HepG2 (cell line): ENCODE measurements at regions not wholly inside any gene's neighbourhood (a gene's known extent, or its start where the extent isn't known, plus 50 kb on each side); places are given as distances from the start of the nearest gene placed in this dataset.

ENCODE experiments used
- ATAC-seq: fragments of 200-7000 bp; cut with Tn5 transposase; 3 replicates; pipeline ENCODE4 v1.9.1; 2020; ENCODE audit warnings: mild to moderate bottlenecking, moderate library complexity
- BruUV-seq: library from RNA; stranded (reverse); fragments of 400-500 nt; replicated peaks from 2 replicates; lab custom pipeline; 2021; lab: Mats Ljungman, UMichigan
- CTCF ChIA-PET: fragments of 300-600 bp; formaldehyde crosslinking; extraction: SDS; loops from one replicate; lab custom pipeline; 2021; ENCODE audit warnings: low total read pairs, inconsistent platforms, low intra/inter-chr PET ratio; lab: Yijun Ruan, JAX
- POLR2A ChIA-PET: fragments of 350-600 bp; sonication (Branson Sonifier 250); formaldehyde crosslinking; loops from one replicate; lab custom pipeline; 2020; ENCODE audit warnings: antibody characterized with exemption, inconsistent platforms; lab: Yijun Ruan, JAX
- DNase-seq: peaks from one replicate; pipeline ENCODE4 v3.0.0-alpha.2; 2015; ENCODE audit warnings: low spot score
- FAIRE-seq: peaks from 3 replicates; lab custom pipeline; 2011; peaks lifted over from hg19 to GRCh38; lab: Jason Lieb, UNC
- H2AFZ ChIP-seq: one replicate; pipeline ENCODE4 v1.6.1; 2011; ENCODE audit warnings: low read length, inconsistent platforms
- H3K27ac ChIP-seq: fragments of 300-600 bp; 3 replicates; pipeline ENCODE4 v1.8.0; 2011; ENCODE audit warnings: mixed run types, mild to moderate bottlenecking, mixed read lengths, low read length, inconsistent platforms; ENCODE audit not compliant: insufficient read depth; ENCODE audit errors: extremely low read length
- H3K27me3 ChIP-seq, 2 experiments: fragments of 200-600 bp in 1 of 2; 2 replicates in 1 of 2; 3 replicates in 1 of 2; pipeline versions ENCODE4 v1.6.0 to v1.8.0; 2011; ENCODE audit warnings: low read length in 2 of 2, mild to moderate bottlenecking in 2 of 2, moderate library complexity in 2 of 2, inconsistent platforms in 1 of 2; ENCODE audit not compliant: insufficient read depth in 2 of 2, control insufficient read depth in 1 of 2
- H3K36me3 ChIP-seq, 2 experiments: fragments of 200-600 bp in 1 of 2; replicated peaks in 1 of 2; 2 replicates in 1 of 2; 3 replicates in 1 of 2; pipeline versions ENCODE4 v1.5.1 to v1.8.0; 2011; ENCODE audit warnings: low read length in 2 of 2, inconsistent platforms in 1 of 2; ENCODE audit not compliant: insufficient read depth in 2 of 2, control insufficient read depth in 1 of 2
- H3K4me1 ChIP-seq: 2 replicates; pipeline ENCODE4 v1.5.1; 2012; ENCODE audit warnings: low read length, inconsistent platforms; ENCODE audit not compliant: insufficient read depth
- H3K4me2 ChIP-seq: 2 replicates; pipeline ENCODE4 v1.6.0; 2011; ENCODE audit warnings: low read depth, low read length, inconsistent platforms
- H3K4me3 ChIP-seq, 3 experiments: fragments of 200-600 bp in 1 of 3; sonication (generic), shearing (Covaris generic) in 1 of 3; replicated peaks in 1 of 3; 2 replicates each; pipeline ENCODE4 v1.5.1; 2011 to 2016; ENCODE audit warnings: low read length in 3 of 3, inconsistent platforms in 2 of 3, low read depth in 2 of 3, mild to moderate bottlenecking in 2 of 3, control low read depth in 1 of 3, mixed read lengths in 1 of 3; ENCODE audit not compliant: insufficient read depth in 1 of 3
- H3K79me2 ChIP-seq: one replicate; pipeline ENCODE4 v1.6.1; 2011; ENCODE audit warnings: low read length, inconsistent platforms; ENCODE audit not compliant: insufficient read depth
- H3K9ac ChIP-seq: 2 replicates; pipeline ENCODE4 v1.6.0; 2011; ENCODE audit warnings: mild to moderate bottlenecking, low read depth, low read length, inconsistent platforms; ENCODE audit not compliant: insufficient read depth
- H3K9me3 ChIP-seq: 2 replicates; pipeline ENCODE4 v1.5.1; 2012; ENCODE audit warnings: mild to moderate bottlenecking, low read length
- H4K20me1 ChIP-seq: 2 replicates; pipeline ENCODE4 v1.6.0; 2011; ENCODE audit warnings: inconsistent platforms, mild to moderate bottlenecking, low read length, moderate library complexity; ENCODE audit not compliant: insufficient read depth
- ATRX ChIP-seq: sonication (generic); formaldehyde crosslinking; IDR thresholded peaks from 2 replicates; pipeline ENCODE4 v1.4.0; 2020; ENCODE audit warnings: missing genetic modification reagents, borderline replicate concordance
- BCL6 ChIP-seq: IDR thresholded peaks from 2 replicates; pipeline ENCODE4 v1.6.1; 2016; ENCODE audit warnings: missing genetic modification reagents, missing compliant biosample characterization
- FOXK2 ChIP-seq: fragments of 450-650 bp; IDR thresholded peaks from 2 replicates; pipeline ENCODE4 v1.6.1; 2016
- PHF8 ChIP-seq: sonication (generic); formaldehyde crosslinking; IDR thresholded peaks from 2 replicates; pipeline ENCODE4 v1.5.0; 2020; ENCODE audit warnings: missing genetic modification reagents
- ZFY ChIP-seq: sonication (generic); formaldehyde crosslinking; IDR thresholded peaks from 2 replicates; pipeline ENCODE4 v1.4.0; 2020; ENCODE audit warnings: missing genetic modification reagents
- ZNF274 ChIP-seq: sonication (generic); formaldehyde crosslinking; IDR thresholded peaks from 2 replicates; pipeline ENCODE4 v1.5.1; 2020; ENCODE audit warnings: mild to moderate bottlenecking, missing genetic modification reagents
- ZNF331 ChIP-seq: sonication (generic); formaldehyde crosslinking; IDR thresholded peaks from 2 replicates; pipeline ENCODE4 v1.4.0; 2020; ENCODE audit warnings: missing genetic modification reagents
- WGBS: methylation state at CpG from one replicate; pipeline ENCODE4 v1.1.6; 2017; ENCODE audit warnings: low lambda C conversion rate; 5-methylcytosine and 5-hydroxymethylcytosine counted together
- in situ Hi-C: cut with HindIII; loops from 2 replicates; pipeline ENCODE4 v1.10.0; 2017; ENCODE audit warnings: low pct_unique_long_range_greater_than_20kb; ENCODE audit not compliant: extremely low pct_ligation_motif_present
- intact Hi-C: fragments of 100-400 bp; cut with micrococcal nuclease; formaldehyde crosslinking; loops from one replicate; pipeline ENCODE4 v1.10.0; 2022; ENCODE audit not compliant: unreplicated experiment
- TF ChIP-seq, protein P1 (sequence below): sonication (generic); formaldehyde crosslinking; conservative IDR thresholded peaks from 2 replicates; pipeline ENCODE4 v1.4.0; 2020; ENCODE audit warnings: missing genetic modification reagents
- TF ChIP-seq, protein P2 (sequence below): sonication (generic); formaldehyde crosslinking; IDR thresholded peaks from 2 replicates; pipeline ENCODE4 v1.4.0; 2020; ENCODE audit warnings: missing genetic modification reagents, borderline replicate concordance

DNA sequence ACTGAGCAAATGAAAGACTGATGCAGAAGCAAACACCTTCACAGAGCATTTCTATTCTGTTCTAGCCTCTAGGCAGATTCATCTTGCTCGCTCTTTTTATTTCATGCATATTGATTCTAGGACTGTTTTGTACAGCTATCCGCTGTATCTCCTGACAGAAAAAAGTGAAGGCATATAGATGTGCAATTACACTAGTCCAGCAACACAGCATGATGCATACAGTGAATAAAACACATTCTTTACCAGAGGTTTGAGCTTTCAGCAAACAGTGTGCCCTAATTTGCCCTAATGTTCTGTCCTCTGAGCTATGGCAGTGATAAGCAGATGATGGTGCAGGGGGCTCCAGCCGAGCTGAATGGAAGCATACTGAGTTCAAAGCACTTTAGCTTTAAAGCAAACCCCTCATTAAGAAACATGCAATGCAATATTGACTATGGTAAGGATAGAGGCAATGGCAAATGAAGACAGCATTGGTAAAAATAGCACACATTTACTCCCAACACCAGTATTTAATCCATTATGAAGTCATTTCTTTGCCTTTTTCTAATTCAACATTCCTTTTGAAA is 141.2 kb upstream of the RGPD4 start:
- ChIA-PET CTCF (no interaction called here), POLR2A (no interaction called here)
- FAIRE-seq (no peak), DNase-seq (no peak), ATAC-seq (no peak)
- H3K79me2 ChIP-seq: no peaks in the 10 kb centered on the region
- in situ Hi-C loops (no loop called here), intact Hi-C loops (loop anchor here (5.0 kb wide), 1 partner anchor 363 kb away; no protein-coding TSS in a partner anchor)
- TF ChIP-seq ZFY: no peak
- TF ChIP-seq, protein P1, sequence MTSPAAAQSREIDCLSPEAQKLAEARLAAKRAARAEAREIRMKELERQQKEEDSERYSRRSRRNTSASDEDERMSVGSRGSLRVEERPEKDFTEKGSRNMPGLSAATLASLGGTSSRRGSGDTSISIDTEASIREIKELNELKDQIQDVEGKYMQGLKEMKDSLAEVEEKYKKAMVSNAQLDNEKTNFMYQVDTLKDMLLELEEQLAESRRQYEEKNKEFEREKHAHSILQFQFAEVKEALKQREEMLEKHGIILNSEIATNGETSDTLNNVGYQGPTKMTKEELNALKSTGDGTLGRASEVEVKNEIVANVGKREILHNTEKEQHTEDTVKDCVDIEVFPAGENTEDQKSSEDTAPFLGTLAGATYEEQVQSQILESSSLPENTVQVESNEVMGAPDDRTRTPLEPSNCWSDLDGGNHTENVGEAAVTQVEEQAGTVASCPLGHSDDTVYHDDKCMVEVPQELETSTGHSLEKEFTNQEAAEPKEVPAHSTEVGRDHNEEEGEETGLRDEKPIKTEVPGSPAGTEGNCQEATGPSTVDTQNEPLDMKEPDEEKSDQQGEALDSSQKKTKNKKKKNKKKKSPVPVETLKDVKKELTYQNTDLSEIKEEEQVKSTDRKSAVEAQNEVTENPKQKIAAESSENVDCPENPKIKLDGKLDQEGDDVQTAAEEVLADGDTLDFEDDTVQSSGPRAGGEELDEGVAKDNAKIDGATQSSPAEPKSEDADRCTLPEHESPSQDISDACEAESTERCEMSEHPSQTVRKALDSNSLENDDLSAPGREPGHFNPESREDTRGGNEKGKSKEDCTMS (CRISPR knock-in tag): no peak
- TF ChIP-seq BCL6 (CRISPR knock-in tag): no peak
- TF ChIP-seq, protein P2, sequence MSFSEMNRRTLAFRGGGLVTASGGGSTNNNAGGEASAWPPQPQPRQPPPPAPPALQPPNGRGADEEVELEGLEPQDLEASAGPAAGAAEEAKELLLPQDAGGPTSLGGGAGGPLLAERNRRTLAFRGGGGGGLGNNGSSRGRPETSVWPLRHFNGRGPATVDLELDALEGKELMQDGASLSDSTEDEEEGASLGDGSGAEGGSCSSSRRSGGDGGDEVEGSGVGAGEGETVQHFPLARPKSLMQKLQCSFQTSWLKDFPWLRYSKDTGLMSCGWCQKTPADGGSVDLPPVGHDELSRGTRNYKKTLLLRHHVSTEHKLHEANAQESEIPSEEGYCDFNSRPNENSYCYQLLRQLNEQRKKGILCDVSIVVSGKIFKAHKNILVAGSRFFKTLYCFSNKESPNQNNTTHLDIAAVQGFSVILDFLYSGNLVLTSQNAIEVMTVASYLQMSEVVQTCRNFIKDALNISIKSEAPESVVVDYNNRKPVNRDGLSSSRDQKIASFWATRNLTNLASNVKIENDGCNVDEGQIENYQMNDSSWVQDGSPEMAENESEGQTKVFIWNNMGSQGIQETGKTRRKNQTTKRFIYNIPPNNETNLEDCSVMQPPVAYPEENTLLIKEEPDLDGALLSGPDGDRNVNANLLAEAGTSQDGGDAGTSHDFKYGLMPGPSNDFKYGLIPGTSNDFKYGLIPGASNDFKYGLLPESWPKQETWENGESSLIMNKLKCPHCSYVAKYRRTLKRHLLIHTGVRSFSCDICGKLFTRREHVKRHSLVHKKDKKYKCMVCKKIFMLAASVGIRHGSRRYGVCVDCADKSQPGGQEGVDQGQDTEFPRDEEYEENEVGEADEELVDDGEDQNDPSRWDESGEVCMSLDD (CRISPR knock-in tag): no peak
- TF ChIP-seq FOXK2: no peak
- no peak for TF ChIP-seq ATRX (CRISPR knock-in tag)
- TF ChIP-seq PHF8 (CRISPR knock-in tag): no peak
- no peak for TF ChIP-seq ZNF331 (CRISPR knock-in tag)
- no peak for TF ChIP-seq ZNF274 (CRISPR knock-in tag)
- H3K9ac ChIP-seq: no peak overlapping the region
- no TSS peak for BruUV-seq
- no peak overlapping the region for H3K4me3 ChIP-seq
- no peak overlapping the region for H3K4me2 ChIP-seq
- H2AFZ ChIP-seq: no peak overlapping the region
- no peaks in the 10 kb centered on the region for H3K36me3 ChIP-seq
- 12% methylated on average over 3 of the region's 3 CpGs for WGBS
- H3K4me1 ChIP-seq: no peaks in the 10 kb centered on the region
- H3K27ac ChIP-seq: no peak overlapping the region
- H3K27me3 ChIP-seq: no peaks in the 10 kb centered on the region; a peak in 1 of 5 replicates
- H4K20me1 ChIP-seq: no peaks in the 10 kb centered on the region
- no peaks in the 10 kb centered on the region for H3K9me3 ChIP-seq
